ENCODE measurements at regions not wholly inside any gene's neighbourhood (a gene's known extent, or its start where the extent isn't known, plus 50 kb on each side); places are given as distances from the start of the nearest gene placed in this dataset.
A peak's percentile ranks its signal among the peaks of the same experiment; 100 is the strongest.
"Not testable (repeated sequence)": the region's sequence is repeated elsewhere in the genome, so short reads cannot be mapped to it uniquely, and the experiment has no call there.

- DNase-seq (ENCODE audit: low read depth) = no peak
Measured at GRCh38 chr14:28820677-28821076, 54.1 kb downstream of the FOXG1 start.

DNA sequence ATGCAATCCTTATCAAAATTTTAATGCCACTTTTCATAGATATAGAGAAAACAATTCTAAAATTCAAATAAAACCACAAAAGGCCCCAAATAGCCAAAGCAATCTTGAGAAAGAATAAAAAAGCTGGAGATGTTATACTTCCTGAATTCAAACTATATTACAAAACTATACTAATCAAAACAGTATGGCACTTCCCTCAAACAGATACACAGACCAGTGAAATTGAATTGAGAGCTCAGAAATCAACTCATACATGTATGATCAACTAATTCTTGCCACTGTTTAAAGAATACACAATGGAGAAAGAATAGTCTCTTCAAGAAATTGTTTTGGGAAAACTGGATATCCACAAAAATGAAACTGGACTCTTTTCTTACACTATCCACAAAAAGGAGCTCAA is 55.4 kb downstream of the FOXG1 start:
- no peak for DNase-seq (ENCODE audit: low read depth)

DNA sequence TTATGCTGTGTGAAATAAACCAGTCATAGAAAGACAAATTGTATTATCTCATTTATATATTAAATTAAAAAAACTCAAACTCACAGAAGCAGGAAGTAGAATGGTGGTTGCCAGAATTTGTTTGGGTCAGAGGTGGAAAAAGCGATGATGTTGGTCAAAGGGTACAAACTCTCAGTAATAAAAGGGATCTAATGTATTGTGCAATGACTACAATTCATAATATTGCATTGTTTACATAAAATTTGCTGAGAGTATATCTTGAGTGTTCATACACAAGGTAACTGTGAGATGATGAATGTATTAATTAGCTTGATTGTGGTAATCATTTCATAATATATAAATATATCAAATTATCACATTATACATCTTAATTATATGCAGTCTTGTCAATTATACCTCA is 56.7 kb downstream of the FOXG1 start:
- no peak for DNase-seq (ENCODE audit: low read depth)

GRCh38 chr14:28830115-28830534 is 63.5 kb downstream of the FOXG1 start:
- no peak for DNase-seq (ENCODE audit: low read depth)

DNA sequence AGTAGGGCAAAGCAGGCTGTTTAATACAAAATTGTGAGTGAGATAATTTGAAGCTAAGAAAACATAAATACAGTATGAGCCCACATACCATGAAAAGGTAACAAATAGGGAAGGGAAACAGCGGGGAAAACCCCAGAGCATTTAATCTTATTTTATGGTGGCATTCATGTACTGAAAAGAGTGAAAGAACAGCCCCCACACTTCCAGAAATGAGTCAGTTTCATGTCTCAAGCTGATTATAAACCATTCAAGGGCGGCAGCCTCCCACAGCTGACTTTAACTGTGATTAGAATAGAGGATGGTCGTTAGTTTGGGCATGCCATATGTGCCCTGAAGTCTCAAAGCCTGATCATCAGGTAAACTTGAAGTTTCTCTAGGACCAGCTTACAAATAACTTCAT is 64.5 kb downstream of the FOXG1 start:
- peak; percentile 0 for DNase-seq (ENCODE audit: low read depth)

DNA sequence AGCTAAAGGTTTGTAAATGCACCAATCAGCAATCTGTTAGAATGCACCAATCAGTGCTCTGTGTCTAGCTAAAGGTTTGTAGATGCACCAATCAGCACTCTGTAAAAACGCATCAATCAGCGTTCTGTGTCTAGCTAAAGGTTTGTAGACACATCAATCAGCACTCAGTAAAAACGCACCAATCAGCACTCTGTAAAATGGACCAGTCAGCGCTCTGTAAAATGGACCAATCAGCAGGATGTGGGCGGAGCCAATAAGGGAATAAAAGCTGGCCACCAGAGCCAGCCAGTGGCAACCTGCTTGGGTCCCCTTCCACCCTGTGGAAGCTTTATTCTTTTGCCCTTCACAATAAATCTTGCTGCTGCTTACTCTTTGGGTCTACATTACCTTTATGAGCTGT is 76.0 kb downstream of the FOXG1 start:
- DNase-seq (ENCODE audit: low read depth) = not testable (repeated sequence)

GRCh38 chr14:28867571-28867970 is 101.0 kb downstream of the FOXG1 start:
- DNase-seq (ENCODE audit: low read depth) = peak; percentile 36

DNA sequence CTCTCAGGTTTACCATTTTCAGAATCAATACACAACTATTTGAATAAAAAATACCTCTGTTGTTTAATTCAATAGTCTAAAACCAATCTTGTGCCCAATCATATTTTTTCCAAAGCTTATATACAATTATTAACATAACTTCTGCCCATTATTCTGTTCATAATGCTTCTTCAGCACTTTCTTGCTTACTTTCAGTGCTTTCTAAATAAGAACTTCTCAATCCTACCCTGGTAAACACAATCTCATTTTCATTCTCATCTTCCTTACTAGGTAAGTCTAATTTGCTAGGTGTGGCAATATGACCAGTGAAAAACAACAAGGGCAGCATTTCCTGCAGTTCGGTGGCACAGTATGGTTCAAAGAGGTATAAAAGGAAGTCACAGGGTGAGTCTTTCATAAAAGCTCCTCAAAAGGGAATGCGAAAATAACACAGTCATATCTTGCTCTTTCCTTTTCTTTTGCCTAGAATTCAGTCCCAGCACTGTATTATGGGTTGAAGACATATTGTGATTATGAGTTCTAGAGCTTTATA is 103.5 kb downstream of the FOXG1 start:
- no peak for DNase-seq (ENCODE audit: low read depth)

GRCh38 chr14:28875934-28876571 is 109.5 kb downstream of the FOXG1 start:
- DNase-seq (ENCODE audit: low read depth) = no peak

DNA sequence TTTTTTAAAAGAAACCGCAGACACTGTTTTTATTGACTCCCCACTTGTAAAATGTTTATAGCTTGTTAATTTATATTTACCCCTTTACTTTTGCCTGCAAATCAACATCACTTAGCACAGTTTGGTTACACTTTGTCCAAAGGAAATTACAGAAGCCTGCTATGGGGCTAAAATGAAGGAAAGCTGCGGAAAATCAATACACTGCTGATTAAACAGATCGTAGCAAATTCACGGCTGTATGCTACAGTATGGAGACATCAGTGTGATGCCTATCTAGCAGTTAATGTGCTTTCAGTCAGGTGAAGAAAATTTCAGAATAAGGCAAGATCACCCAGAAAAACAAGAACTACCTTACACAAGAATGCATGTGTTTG is 110.0 kb downstream of the FOXG1 start:
- DNase-seq (ENCODE audit: low read depth) = no peak

- no peak for DNase-seq (ENCODE audit: low read depth)
Measured at GRCh38 chr14:28877923-28878322, 111.3 kb downstream of the FOXG1 start.

- no peak for DNase-seq (ENCODE audit: low read depth)
Measured at GRCh38 chr14:28879573-28879996, 113.0 kb downstream of the FOXG1 start.

GRCh38 chr14:28886940-28887339 is 120.4 kb downstream of the FOXG1 start:
- DNase-seq (ENCODE audit: low read depth) = no peak

- DNase-seq (ENCODE audit: low read depth) = no peak
Measured at GRCh38 chr14:28895389-28895788, 128.8 kb downstream of the FOXG1 start.

GRCh38 chr14:28896337-28896736 is 129.8 kb downstream of the FOXG1 start:
- DNase-seq (ENCODE audit: low read depth) = no peak

- DNase-seq (ENCODE audit: low read depth) = no peak
Measured at GRCh38 chr14:28901631-28902030, 135.0 kb downstream of the FOXG1 start.

GRCh38 chr14:28902930-28903329 is 136.3 kb downstream of the FOXG1 start:
- peak; percentile 11 for DNase-seq (ENCODE audit: low read depth)

GRCh38 chr14:28911521-28911920 is 144.9 kb downstream of the FOXG1 start:
- no peak for DNase-seq (ENCODE audit: low read depth)

DNA sequence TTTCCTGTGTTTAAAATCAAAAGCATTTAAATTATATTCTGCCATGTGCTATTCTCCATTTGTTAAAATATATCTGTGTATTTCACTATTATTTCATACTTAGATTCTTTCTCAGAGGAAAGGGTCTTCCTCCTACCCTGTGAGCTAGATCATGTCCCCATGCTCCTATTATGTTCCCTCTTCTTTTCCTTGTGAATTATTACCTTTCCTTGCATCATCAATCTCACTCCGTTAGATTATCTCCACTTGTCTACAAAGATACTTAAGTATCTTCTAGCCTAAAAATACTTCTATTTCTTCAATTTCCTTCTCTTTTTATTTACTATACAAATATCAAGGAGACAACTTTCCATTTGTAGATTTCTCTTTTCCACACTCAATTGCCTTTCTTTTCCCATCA is 146.5 kb downstream of the FOXG1 start:
- no peak for DNase-seq (ENCODE audit: low read depth)

DNA sequence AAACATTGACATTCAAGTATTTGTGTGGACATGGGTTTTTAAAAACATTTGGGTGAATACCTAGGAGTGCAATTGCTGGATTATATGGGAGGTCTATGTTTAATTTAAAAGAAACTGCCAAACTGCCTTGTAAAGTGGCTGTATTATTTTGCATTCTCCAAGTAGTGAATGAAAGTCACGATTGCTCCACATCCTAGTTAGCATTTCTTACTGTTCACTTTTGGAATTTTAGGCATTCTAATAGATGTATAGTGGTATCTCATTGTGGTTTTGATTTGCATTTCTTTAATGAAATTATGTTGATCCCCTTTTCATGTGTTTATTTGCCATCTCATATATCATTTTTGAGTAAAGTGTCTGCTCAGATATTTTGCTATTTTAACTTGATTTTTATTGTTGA is 159.5 kb downstream of the FOXG1 start:
- no peak for DNase-seq (ENCODE audit: low read depth)

GRCh38 chr14:28931999-28932398 is 165.4 kb downstream of the FOXG1 start:
- no peak for DNase-seq (ENCODE audit: low read depth)

GRCh38 chr14:28936601-28937000 is 170.0 kb downstream of the FOXG1 start:
- DNase-seq (ENCODE audit: low read depth) = no peak

GRCh38 chr14:28941758-28942157 is 175.2 kb downstream of the FOXG1 start:
- no peak for DNase-seq (ENCODE audit: low read depth)

DNA sequence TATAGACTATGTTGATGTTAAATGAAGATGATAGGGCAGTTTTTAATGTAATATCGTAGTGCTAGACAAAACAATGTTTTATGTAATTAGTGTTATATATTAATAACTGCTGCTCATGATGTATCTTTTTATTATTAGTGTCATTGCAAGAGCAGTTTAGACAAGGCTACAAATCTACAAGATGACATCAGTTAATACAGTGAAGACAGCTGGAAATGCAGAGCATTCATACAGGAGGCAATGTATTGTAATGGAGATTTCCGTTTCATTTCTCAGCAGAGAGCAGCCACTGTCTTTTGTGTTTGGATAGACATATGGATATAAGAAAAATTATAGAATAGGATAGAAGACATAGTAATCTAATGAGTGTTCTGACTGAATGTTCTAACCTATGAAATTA is 178.0 kb downstream of the FOXG1 start:
- no peak for DNase-seq (ENCODE audit: low read depth)

Data from iris pigment epithelial cell (primary cell).